PC-3 (cell line): ENCODE measurements at regions not wholly inside any gene's neighbourhood (a gene's known extent, or its start where the extent isn't known, plus 50 kb on each side); places are given as distances from the start of the nearest gene placed in this dataset.

Experiments
- ATAC-seq: fragments of 200-7000 bp; cut with Tn5 transposase; 2 replicates; pipeline ENCODE4 v1.9.1; 2020; ENCODE audit warnings: mild to moderate bottlenecking, moderate library complexity
- BruUV-seq: library from RNA; stranded (reverse); fragments of 400-500 nt; replicated peaks from 2 replicates; lab custom pipeline; 2021; lab: Mats Ljungman, UMichigan
- CTCF ChIA-PET: fragments of 300-600 bp; sonication (Branson Sonifier 250); formaldehyde crosslinking; loops from one replicate; lab custom pipeline; 2022; ENCODE audit warnings: antibody characterized with exemption; lab: Charles Lee
- POLR2A ChIA-PET: fragments of 300-600 bp; sonication (Branson Sonifier 250); formaldehyde crosslinking; loops from one replicate; lab custom pipeline; 2022; ENCODE audit warnings: antibody characterized with exemption; ENCODE audit not compliant: unreplicated experiment; lab: Charles Lee
- DNase-seq: peaks from one replicate; pipeline ENCODE4 v3.0.0-alpha.2; 2015
- H2AFZ ChIP-seq: fragments of 300-600 bp; sonication (generic); 2 replicates; pipeline ENCODE4 v1.6.0; 2016; ENCODE audit warnings: antibody characterized with exemption, low read length
- H3F3A ChIP-seq: fragments of 300-600 bp; sonication (generic); one replicate; pipeline ENCODE4 v1.6.0; 2017; ENCODE audit warnings: antibody characterized with exemption, low read length, control low read depth, mild to moderate bottlenecking; ENCODE audit not compliant: unreplicated experiment
- H3K27ac ChIP-seq: fragments of 300-600 bp; sonication (generic); 2 replicates; pipeline ENCODE4 v1.5.1; 2016; ENCODE audit warnings: mild to moderate bottlenecking, low read length
- H3K27me3 ChIP-seq: fragments of 300-600 bp; sonication (generic); 2 replicates; pipeline ENCODE4 v1.6.1; 2016; ENCODE audit warnings: low read length, mixed read lengths
- H3K36me3 ChIP-seq: fragments of 300-600 bp; sonication (generic); 2 replicates; pipeline ENCODE4 v1.6.1; 2016; ENCODE audit warnings: low read depth, mixed run types, low read length, mixed read lengths
- H3K4me1 ChIP-seq: fragments of 300-600 bp; sonication (generic); 2 replicates; pipeline ENCODE4 v1.5.1; 2016; ENCODE audit warnings: low read length; ENCODE audit not compliant: insufficient read depth
- H3K4me2 ChIP-seq: fragments of 300-600 bp; sonication (generic); 2 replicates; pipeline ENCODE4 v1.6.0; 2016; ENCODE audit warnings: low read length
- H3K4me3 ChIP-seq: fragments of 300-600 bp; sonication (generic); 2 replicates; pipeline ENCODE4 v1.5.1; 2016; ENCODE audit warnings: mild to moderate bottlenecking, low read length, mixed read lengths
- H3K79me2 ChIP-seq: fragments of 300-600 bp; sonication (generic); 2 replicates; pipeline ENCODE4 v1.6.1; 2017; ENCODE audit warnings: low read length, mixed read lengths
- H3K9ac ChIP-seq: fragments of 300-600 bp; sonication (generic); 2 replicates; pipeline ENCODE4 v1.6.0; 2016; ENCODE audit warnings: mild to moderate bottlenecking, low read length
- H3K9me2 ChIP-seq: fragments of 300-600 bp; sonication (generic); replicated peaks from 2 replicates; pipeline ENCODE4 v1.6.1; 2016; ENCODE audit warnings: mixed run types, low read length, mixed read lengths
- H3K9me3 ChIP-seq: fragments of 300-600 bp; sonication (generic); 2 replicates; pipeline ENCODE4 v1.6.1; 2016; ENCODE audit warnings: low read length, mixed read lengths
- H4K20me1 ChIP-seq: fragments of 300-600 bp; sonication (generic); 2 replicates; pipeline ENCODE4 v1.6.1; 2016; ENCODE audit warnings: low read length, mixed read lengths
- EZH2 ChIP-seq: fragments of 300-600 bp; sonication (generic); IDR thresholded peaks from one replicate; pipeline ENCODE4 v1.6.1; 2017; ENCODE audit warnings: antibody characterized with exemption, mild to moderate bottlenecking, low read length; ENCODE audit not compliant: unreplicated experiment
- EZH2phosphoT487 ChIP-seq: fragments of 300-600 bp; sonication (generic); IDR thresholded peaks from 2 replicates; pipeline ENCODE4 v1.6.1; 2018; ENCODE audit warnings: mild to moderate bottlenecking, antibody characterized with exemption, low read length, borderline replicate concordance
- intact Hi-C: fragments of 100-400 bp; cut with micrococcal nuclease; formaldehyde crosslinking; loops from 2 replicates; pipeline ENCODE4 v1.9.0; 2023
- TF ChIP-seq, protein P1 (sequence below): fragments of 300-600 bp; sonication (generic); conservative IDR thresholded peaks from 2 replicates; pipeline ENCODE4 v1.5.1; 2017; ENCODE audit warnings: antibody characterized with exemption, low read depth, mild to moderate bottlenecking, low read length

DNA sequence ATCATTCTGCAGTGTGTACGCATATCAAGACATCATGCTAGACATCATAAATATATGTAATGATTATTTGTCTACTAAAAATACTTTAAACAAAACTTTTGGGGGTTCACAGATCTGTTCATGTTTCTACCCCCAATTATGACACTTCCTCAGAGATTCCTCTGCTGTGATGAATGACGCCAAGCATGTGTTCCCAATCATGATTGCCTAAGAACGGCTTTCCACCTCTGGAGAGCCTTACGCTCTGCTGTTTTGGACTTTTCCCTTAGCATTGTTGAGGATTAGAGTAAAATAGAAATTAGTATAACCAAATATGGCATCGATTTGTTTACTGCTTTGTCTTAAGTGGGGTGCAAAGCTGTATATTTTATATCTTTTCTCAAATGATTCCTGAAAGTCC is 236.3 kb upstream of the IGFBP3 start:
- Histone ChIP-seq H3K9ac (no peak overlapping the region), H3K4me3 (no peak overlapping the region), H3K79me2 (no peaks in the 10 kb centered on the region), H3K9me2 (no peaks in the 10 kb centered on the region), H3K4me2 (no peak overlapping the region), H2AFZ (no peak overlapping the region), H3K36me3 (no peaks in the 10 kb centered on the region), H3K9me3 (no peaks in the 10 kb centered on the region), H3F3A (no peaks in the 10 kb centered on the region), H4K20me1 (no peaks in the 10 kb centered on the region), H3K27me3 (no peaks in the 10 kb centered on the region), H3K27ac (no peak overlapping the region), H3K4me1 (peaks cover 13% of the 10 kb centered on the region)
- DNase-seq (no peak), ATAC-seq (no peak)
- no peak for TF ChIP-seq EZH2phosphoT487
- TF ChIP-seq EZH2: no peak
- TF ChIP-seq, protein P1, sequence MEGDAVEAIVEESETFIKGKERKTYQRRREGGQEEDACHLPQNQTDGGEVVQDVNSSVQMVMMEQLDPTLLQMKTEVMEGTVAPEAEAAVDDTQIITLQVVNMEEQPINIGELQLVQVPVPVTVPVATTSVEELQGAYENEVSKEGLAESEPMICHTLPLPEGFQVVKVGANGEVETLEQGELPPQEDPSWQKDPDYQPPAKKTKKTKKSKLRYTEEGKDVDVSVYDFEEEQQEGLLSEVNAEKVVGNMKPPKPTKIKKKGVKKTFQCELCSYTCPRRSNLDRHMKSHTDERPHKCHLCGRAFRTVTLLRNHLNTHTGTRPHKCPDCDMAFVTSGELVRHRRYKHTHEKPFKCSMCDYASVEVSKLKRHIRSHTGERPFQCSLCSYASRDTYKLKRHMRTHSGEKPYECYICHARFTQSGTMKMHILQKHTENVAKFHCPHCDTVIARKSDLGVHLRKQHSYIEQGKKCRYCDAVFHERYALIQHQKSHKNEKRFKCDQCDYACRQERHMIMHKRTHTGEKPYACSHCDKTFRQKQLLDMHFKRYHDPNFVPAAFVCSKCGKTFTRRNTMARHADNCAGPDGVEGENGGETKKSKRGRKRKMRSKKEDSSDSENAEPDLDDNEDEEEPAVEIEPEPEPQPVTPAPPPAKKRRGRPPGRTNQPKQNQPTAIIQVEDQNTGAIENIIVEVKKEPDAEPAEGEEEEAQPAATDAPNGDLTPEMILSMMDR: no peak
- CTCF ChIA-PET: no interaction called here
- POLR2A ChIA-PET: no interaction called here
- BruUV-seq: no TSS peak
- intact Hi-C loops: no loop called here

DNA sequence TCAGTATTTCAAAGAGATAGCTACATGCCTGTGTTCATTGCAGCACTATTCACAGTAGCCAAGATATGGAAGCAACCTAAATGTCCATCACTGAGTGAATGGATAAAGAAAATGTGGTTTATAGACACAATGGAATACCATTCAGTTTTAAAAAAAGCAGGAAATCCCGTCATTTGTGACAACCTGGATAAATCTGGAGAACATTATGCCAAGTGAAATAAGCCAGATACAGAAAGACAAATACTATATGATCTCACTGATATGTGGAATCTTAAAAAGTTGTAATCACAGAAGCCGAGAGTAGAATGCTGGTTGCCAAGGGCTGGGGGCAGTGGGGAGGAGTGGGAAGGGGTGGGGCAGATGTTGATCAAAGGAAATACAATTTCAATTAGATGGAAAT is 235.8 kb upstream of the IGFBP3 start:
- Histone ChIP-seq H3K27ac (no peak overlapping the region), H3K4me2 (no peak overlapping the region), H3K9me2 (no peaks in the 10 kb centered on the region), H2AFZ (no peak overlapping the region), H3K4me1 (peaks cover 13% of the 10 kb centered on the region), H4K20me1 (no peaks in the 10 kb centered on the region), H3K36me3 (no peaks in the 10 kb centered on the region), H3K9ac (no peak overlapping the region), H3K27me3 (no peaks in the 10 kb centered on the region), H3K9me3 (no peaks in the 10 kb centered on the region), H3F3A (no peaks in the 10 kb centered on the region), H3K4me3 (no peak overlapping the region), H3K79me2 (no peaks in the 10 kb centered on the region)
- DNase-seq: no peak
- no peak for ATAC-seq
- TF ChIP-seq EZH2phosphoT487 (no peak), EZH2 (no peak)
- TF ChIP-seq, protein P1: no peak
- intact Hi-C loops: no loop called here
- POLR2A ChIA-PET: no interaction called here
- BruUV-seq: no TSS peak
- CTCF ChIA-PET: no interaction called here

DNA sequence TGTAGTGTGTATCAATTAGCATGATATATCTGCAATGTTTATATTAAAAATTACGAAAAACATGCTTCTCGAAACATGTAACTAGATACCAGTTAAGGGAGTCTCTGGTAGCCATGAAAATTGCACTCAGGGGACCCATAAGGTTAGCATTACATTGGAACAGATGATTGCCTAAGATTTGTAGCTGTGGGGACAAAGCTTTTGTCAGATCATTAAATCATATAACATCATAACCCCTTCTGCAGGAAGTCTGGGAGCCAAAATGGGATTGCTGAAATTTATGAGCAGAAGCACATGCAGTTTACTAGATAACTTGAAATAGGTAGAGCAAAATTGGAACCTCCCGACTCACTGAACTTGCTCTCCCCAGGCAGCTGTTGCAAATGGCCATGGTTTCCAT is 235.0 kb upstream of the IGFBP3 start:
- no peaks in the 10 kb centered on the region for H3K27me3 ChIP-seq
- H3K9ac ChIP-seq: no peak overlapping the region
- no peaks in the 10 kb centered on the region for H4K20me1 ChIP-seq
- H3K4me1 ChIP-seq: peaks cover 13% of the 10 kb centered on the region
- intact Hi-C loops: no loop called here
- DNase-seq: no peak
- BruUV-seq: no TSS peak
- CTCF ChIA-PET: no interaction called here
- H2AFZ ChIP-seq: no peak overlapping the region
- ATAC-seq: no peak
- H3K4me2 ChIP-seq: no peak overlapping the region
- POLR2A ChIA-PET: no interaction called here
- no peak overlapping the region for H3K4me3 ChIP-seq
- no peaks in the 10 kb centered on the region for H3K9me3 ChIP-seq
- H3F3A ChIP-seq: no peaks in the 10 kb centered on the region
- no peaks in the 10 kb centered on the region for H3K36me3 ChIP-seq
- TF ChIP-seq EZH2phosphoT487: no peak
- TF ChIP-seq, protein P1: no peak
- TF ChIP-seq EZH2: no peak
- H3K79me2 ChIP-seq: no peaks in the 10 kb centered on the region
- H3K27ac ChIP-seq: no peak overlapping the region
- no peaks in the 10 kb centered on the region for H3K9me2 ChIP-seq
